Fibroblast of villous mesenchyme (primary cell): ENCODE measurements at regions not wholly inside any gene's neighbourhood (a gene's known extent, or its start where the extent isn't known, plus 50 kb on each side); places are given as distances from the start of the nearest gene placed in this dataset.
"Not testable (repeated sequence)": the region's sequence is repeated elsewhere in the genome, so short reads cannot be mapped to it uniquely, and the experiment has no call there.

Experiments used
- DNase-seq: peaks from one replicate; pipeline ENCODE4 v3.0.0-alpha.2; 2010; ENCODE audit warnings: low read depth
- H3K4me3 ChIP-seq: 2 replicates; pipeline ENCODE4 v1.5.1; 2011; ENCODE audit warnings: low read depth, mild to moderate bottlenecking, low read length
- TF ChIP-seq, protein P1 (sequence below): IDR thresholded peaks from 2 replicates; pipeline ENCODE4 v1.5.1; 2012; ENCODE audit warnings: low read depth, mild to moderate bottlenecking, low read length; ENCODE audit not compliant: insufficient read depth

DNA sequence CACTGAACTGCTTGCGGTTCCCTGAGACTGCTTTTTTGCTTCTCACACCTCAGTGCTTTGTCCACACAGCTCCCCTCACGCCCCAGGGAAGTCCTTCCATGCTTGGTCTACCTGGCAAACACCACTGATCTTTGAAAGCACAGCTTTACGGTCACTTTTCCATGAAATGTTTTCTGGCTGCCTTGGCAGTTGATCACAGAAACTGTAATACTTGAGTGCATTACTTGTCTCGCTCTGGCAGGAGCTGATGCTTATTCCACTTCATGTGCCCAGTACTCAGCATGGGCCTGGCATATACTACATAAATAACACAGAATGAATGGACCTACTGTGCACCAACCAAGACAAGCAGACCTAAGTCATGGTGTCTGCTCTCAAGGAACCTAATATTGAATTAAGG is 121.1 kb downstream of the MEX3B start:
- TF ChIP-seq, protein P1, sequence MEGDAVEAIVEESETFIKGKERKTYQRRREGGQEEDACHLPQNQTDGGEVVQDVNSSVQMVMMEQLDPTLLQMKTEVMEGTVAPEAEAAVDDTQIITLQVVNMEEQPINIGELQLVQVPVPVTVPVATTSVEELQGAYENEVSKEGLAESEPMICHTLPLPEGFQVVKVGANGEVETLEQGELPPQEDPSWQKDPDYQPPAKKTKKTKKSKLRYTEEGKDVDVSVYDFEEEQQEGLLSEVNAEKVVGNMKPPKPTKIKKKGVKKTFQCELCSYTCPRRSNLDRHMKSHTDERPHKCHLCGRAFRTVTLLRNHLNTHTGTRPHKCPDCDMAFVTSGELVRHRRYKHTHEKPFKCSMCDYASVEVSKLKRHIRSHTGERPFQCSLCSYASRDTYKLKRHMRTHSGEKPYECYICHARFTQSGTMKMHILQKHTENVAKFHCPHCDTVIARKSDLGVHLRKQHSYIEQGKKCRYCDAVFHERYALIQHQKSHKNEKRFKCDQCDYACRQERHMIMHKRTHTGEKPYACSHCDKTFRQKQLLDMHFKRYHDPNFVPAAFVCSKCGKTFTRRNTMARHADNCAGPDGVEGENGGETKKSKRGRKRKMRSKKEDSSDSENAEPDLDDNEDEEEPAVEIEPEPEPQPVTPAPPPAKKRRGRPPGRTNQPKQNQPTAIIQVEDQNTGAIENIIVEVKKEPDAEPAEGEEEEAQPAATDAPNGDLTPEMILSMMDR = no peak

GRCh38 chr15:81923561-81924350 is 122.1 kb downstream of the MEX3B start:
- no peak overlapping the region for H3K4me3 ChIP-seq
- DNase-seq = no peak
- TF ChIP-seq, protein P1 = no peak

More for the DNA sequence above, 121.1 kb downstream of the MEX3B start:
- H3K4me3 ChIP-seq = no peak overlapping the region
- DNase-seq = no peak

GRCh38 chr15:81922143-81922542 is 123.7 kb downstream of the MEX3B start:
- no peak for DNase-seq
- TF ChIP-seq, protein P1 = no peak
- H3K4me3 ChIP-seq = no peak overlapping the region

DNA sequence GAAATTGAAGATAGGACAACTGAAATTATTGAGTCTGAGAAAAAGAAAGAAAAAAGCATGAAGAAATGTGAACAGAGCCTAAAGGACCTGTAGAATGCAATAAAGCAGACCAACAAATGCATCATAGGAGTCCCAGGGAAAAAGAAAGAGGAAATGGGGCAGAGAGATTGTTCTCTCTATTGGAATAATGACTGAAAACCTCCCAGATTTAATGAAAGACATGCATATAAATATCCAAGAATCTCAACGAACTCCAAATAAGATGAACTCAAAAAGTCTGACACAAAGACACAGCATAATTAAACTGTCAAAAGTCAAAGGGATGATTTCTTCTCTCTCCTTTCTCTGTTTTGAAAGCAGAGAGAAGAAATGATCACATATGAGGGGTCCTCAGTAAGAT is 124.7 kb downstream of the MEX3B start:
- DNase-seq = no peak
- TF ChIP-seq, protein P1 = no peak

GRCh38 chr15:81918767-81919166 is 127.1 kb downstream of the MEX3B start:
- H3K4me3 ChIP-seq, DNase-seq: not testable (repeated sequence)

More for the DNA sequence above, 124.7 kb downstream of the MEX3B start:
- H3K4me3 ChIP-seq = no peak overlapping the region

- TF ChIP-seq, protein P1 = no peak
- H3K4me3 ChIP-seq = no peak overlapping the region
- DNase-seq = no peak
Observed at GRCh38 chr15:81916451-81916850, 129.4 kb downstream of the MEX3B start.

DNA sequence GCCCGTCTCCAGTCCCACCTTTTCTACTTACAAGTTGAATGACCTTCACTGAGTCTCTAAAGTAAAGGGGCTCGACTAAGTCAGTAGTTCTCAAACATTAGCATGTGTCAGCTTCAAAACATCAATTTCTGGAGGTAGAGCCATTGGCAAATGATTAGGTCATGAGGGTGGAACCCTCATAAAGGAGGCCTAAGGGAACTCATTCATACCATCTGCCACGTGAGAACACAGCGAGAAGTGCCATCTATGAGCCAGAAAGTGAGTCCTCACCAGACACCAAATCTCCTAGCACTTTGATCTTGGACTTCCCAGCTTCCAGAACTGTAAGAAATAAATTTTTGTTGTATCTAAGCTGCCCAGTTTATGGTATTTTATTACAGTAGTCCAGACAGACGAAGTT is 129.8 kb downstream of the MEX3B start:
- no peak for DNase-seq
- no peak overlapping the region for H3K4me3 ChIP-seq
- TF ChIP-seq, protein P1 = no peak
